ENCODE measurements at regions not wholly inside any gene's neighbourhood (a gene's known extent, or its start where the extent isn't known, plus 50 kb on each side); places are given as distances from the start of the nearest gene placed in this dataset.

- FAIRE-seq: no peak
Observed at GRCh38 chr6:90807791-90808701, 221.2 kb upstream of the MAP3K7 start.

DNA sequence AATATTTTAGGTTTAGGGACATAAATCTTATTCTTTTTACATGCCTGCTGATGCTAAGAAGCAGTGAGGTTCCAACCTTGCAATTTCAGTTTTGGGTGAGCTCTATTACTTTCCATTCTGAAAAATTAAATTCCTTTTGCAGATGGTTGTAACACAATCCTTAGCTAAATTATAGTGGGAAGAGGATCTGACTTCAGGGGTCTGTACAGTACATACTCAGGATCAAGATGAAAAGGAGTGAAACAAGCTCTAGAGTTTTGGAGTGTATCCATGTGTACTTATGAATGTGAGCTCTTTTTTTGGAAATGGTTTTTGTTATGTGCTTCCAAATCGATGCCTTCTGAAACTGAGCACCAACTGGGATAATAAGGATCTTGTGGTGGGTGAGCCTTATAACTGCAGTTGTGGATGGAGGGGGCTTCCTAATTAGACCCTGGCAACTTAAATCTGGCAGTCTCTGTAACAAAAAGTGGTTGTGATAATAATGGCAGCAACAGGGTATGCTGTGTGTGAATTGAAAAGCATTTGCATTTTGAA lies 218.8 kb upstream of the MAP3K7 start:
- FAIRE-seq: no peak

GRCh38 chr6:90803956-90804355 lies 217.1 kb upstream of the MAP3K7 start:
- FAIRE-seq: no peak

DNA sequence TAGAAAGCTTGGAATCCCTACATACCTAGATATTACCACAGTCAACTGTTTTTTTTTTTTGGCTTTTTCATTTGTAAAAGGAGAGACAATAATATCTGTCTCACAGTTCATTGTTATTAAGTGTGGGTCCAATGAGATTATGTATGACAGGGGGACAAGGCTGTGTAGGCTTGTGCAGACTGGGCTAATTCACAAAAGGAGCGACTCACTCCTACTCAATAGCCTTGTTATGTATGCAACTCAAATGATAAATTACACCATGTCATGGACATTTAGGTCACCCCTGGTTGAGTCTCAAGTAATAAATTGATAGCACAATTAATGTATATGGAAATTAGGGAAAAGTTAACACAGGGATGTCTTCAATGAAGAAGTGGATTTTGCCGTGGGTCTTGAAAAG lies 208.2 kb upstream of the MAP3K7 start:
- FAIRE-seq: no peak

- FAIRE-seq: no peak
Observed at GRCh38 chr6:90793771-90794170, 206.9 kb upstream of the MAP3K7 start.

DNA sequence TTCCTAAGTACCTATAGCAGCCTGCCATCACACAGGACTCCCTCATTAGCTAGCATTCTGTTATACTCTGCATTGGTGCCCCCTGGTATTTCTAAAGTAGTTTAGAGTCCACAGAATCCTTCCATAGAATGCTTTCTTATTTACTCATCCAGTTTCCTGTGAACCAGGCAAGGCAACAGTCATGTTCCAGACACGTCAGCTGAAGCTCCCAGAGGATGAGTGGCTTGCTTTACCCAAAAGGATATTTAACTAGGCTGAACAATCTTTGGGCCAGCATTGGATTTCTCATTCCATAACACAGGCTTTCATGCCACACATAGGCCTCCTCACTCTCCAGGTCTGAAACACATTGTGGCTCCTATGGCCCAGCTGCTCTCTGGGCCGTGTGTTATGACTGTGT lies 203.8 kb upstream of the MAP3K7 start:
- no peak for FAIRE-seq

DNA sequence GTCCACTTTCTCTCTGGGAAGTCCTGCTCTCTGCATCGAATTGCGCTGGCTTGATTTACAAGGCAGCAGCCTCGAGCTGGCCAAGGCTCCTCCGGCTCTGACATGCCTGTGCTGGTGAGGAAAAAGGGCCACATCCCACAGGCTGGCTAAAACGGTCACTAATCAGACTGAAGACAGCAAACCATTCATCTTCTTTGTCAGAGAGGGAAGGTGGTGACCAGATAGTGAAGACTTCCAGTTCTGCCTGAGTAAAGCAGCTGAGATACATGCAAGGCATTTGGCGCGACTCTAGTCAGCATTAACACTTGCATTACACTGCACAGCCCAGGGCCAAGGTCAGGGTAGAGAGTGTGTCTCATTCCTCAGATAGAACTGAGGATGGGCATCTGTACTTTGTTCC lies 203.2 kb upstream of the MAP3K7 start:
- FAIRE-seq: no peak

- FAIRE-seq: no peak
Observed at GRCh38 chr6:90788781-90789180, 201.9 kb upstream of the MAP3K7 start.

GRCh38 chr6:90787446-90787845 lies 200.6 kb upstream of the MAP3K7 start:
- FAIRE-seq: no peak

DNA sequence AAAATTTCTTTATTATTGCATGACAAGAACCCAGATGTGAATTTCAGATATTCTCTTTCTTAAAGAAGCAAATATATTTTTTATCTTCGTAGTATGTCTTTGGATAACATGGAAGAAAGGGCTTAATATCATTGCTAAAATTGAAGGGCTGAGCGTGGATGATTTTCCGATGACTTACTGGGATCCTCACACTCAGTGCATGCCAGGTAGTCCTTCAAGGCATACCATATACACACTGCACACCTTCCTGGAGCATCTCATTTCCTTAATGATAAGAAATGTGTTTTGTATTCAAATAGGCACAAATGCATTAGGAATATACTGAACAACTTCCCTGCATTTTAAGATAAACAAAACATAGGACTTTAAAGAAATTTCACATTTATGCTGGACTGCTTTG lies 193.9 kb upstream of the MAP3K7 start:
- FAIRE-seq: no peak

GRCh38 chr6:90780141-90780540 lies 193.3 kb upstream of the MAP3K7 start:
- no peak for FAIRE-seq

DNA sequence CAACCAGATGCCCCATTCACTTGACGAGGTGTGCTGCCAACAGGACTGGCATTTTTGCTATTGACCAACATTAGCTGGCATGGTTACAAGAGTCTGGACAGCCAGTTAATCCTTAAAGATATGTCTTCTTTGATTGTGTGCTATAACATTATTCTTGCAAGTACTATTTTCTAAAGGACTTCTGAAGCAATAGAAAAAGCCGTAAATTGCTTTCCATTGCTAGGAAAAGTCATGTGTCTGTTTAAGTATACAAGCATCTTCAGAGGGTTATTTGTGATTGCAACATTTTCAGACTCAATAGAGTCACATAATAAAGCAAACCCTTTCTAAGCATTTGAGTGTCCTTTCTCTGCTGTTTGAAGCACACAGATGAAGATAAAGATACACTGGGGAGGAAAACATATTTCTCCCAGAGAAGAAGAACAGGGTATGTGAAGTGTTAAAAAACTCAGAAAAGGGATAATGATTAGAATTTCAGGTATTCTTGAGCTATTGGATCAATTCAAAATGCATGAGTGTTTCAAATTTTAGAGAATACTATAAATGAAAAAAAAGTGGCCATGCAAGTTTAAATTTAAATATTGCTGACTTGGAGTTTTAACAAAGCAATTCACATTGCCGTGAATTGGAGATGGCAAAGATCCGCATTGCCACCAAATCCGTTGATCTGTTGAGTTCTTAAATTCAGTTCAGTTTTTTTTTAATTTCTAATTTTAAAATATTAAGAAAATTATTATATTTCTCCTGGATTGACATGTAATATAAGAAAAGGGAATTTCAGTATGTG lies 191.7 kb upstream of the MAP3K7 start:
- FAIRE-seq: no peak

DNA sequence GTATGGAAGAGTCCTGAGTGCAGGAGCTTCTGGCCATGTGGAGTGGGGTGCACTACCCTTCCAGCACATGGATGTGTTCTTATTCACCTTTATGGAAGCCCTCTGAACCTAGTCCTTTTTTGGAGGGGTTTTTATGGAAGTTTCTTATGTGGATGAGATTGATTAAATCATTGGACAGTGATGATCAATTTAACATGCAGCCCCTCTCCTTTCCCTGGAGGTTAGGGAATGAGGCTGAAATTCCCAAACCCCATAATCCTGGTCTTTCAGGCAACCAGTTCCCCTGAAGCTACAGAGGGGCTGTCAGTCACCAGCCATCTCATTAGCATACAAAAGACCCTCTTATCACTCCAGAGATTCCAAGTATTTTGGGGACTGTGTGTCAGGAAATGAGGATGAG lies 183.9 kb upstream of the MAP3K7 start:
- no peak for FAIRE-seq

GRCh38 chr6:90765895-90766294 lies 179.0 kb upstream of the MAP3K7 start:
- FAIRE-seq: no peak

DNA sequence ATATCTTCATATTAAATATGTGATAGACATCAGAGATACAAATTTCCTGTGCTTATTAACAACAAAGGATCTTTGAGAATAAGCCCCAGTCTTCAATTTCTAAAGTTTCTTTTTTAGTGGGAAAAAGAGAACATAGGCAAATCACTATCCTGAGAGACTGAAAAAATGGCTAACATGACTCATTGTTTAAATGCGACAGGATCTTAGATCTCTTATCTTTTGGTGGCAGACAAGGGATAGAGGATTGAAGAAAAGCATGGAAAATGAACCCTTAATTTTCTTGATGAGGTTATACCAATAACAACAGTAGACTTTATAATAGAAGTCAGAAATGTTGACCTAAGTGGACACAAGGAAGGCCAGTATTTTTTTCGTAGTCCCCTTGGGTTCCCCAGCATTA lies 178.6 kb upstream of the MAP3K7 start:
- no peak for FAIRE-seq

- FAIRE-seq: no peak
Observed at GRCh38 chr6:90764001-90764400, 177.1 kb upstream of the MAP3K7 start.

DNA sequence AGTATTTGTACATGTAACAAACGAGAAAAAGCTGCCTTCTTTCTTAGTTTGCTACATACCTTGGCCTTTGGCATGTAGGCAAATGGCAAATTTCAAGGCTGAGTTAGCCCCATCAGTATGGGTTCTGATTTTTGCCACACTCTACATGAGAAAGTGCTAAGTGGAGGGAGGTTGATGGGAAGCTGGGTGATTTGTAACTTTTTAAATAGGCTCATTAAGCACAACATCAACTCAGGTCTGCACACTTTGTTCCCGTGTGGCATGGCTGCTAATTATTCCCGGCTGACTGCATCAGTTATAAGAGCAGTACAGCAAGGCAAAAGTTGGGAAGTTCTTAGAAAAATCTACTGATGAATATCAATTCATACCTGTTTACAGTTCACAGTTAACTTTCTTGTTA lies 172.8 kb upstream of the MAP3K7 start:
- FAIRE-seq: no peak

DNA sequence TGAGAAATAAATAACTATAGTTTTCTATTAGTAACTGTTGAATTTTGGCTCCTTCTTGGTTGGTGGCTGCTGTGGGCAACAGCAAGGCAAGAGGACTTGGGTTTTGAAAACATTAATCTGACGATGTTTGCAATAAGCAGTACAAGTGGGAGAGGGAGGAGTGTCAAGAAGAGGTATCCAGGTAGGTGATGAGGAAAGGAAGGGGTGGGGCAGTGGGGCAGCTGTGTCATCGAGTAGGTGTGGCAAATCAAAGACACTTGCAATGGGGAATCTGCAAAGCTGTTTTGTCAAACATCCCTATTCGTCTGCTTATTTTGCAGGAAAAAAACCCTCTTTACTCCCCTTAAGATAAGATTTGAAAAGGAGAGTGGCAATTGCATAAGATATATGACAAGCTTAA lies 171.9 kb upstream of the MAP3K7 start:
- FAIRE-seq: no peak

DNA sequence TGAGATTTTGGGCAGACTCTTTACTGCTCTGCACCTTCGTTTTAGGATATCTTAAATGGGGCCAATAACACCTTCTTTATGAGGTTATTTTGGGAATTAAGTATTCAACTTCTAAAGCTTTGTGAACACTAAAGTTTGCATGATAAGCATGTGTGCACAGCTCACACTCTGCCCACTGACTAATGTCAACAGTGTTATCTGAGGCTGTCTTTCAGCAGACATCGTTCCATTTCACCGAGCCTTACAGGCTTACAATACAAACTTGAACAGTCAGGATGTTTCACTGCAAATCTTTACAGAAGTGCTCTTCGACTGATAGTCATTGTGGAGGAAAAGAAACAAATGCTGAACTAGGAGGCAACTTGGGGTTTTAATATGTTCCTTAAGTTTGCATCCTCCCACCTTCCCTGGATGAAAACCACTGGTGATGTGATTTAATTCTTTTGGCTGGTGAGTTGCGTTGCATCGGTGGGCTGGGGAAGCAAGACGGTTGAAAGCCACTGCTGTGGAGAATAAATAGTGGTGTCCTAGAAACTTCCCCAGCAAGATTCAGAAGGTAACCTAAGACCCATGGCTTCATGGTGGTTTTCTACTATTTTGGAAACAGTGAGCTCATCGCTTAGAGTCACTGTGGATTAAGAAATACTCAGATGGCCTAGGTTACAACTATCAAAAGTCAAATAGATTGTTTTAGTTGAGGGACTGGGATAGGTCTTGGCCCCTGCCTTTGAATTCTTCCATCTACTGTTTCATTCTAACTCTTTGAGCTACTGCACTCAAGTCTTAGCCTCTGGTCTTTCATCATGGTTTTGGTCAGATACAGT lies 167.2 kb upstream of the MAP3K7 start:
- no peak for FAIRE-seq

- FAIRE-seq: no peak
Observed at GRCh38 chr6:90739802-90740201, 152.9 kb upstream of the MAP3K7 start.

DNA sequence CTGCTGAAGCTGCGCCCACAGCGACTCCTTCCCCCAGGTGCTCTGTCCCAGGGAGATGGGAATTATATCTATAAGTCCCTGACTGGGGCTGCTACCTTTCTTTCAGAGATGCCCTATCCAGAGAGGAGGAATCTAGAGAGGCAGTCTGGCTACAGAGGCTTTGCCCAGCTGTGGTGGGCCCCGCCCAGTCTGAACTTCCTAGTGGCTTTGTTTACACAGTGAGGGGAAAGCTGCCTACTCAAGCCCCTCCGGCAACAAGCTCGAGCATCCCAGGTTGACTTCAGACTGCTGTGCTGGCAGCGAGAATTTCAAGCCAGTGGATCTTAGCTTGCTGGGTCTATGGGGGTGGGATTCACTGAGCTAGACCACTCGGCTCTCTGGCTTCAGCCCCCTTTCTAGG lies 152.5 kb upstream of the MAP3K7 start:
- FAIRE-seq: no peak

GRCh38 chr6:90730151-90730673 lies 143.3 kb upstream of the MAP3K7 start:
- FAIRE-seq: no peak

DNA sequence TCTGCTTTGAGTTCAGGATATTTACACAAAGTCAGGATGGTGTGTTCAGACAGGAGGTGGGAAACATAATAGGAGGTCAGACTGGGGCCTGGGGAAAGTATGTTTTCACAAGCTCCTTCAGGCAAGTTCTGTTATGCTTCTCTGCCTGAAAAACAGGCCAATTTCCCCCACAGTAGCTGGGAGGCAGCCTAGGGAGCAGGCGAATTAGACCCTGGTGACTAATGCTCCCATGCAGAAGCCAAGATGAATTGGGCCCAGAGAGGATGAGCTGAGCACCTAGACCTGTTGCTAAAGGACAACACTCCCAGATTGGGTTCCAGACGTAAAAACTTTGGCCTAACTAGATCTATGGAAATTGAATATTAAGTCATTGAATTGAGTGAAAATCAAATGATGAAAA lies 142.2 kb upstream of the MAP3K7 start:
- no peak for FAIRE-seq

Data from TTC549 (cell line).